ENCODE measurements at regions not wholly inside any gene's neighbourhood (a gene's known extent, or its start where the extent isn't known, plus 50 kb on each side); places are given as distances from the start of the nearest gene placed in this dataset.
"Not testable (repeated sequence)": the region's sequence is repeated elsewhere in the genome, so short reads cannot be mapped to it uniquely, and the experiment has no call there.

DNA sequence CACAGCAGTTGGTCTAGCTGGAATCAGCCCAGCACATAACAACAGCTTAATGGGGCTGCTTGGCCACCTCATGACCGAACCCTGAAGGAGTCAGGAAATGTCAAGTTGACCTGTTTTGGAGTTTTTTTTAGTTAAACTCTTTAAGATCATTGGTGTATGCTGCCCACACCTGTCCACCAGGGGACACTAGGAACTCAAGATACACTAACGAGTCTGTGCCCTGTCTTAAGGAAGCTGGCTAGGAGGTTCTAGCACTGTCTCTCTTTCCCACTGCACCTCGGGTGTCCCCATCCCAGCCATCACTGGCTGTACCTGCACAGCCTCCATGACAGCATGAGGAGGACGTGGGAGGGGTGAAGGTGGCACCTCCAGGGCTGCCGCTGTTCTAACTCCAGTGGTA is 364.9 kb upstream of the SOX1 start:
- H3K27me3 ChIP-seq; DNase-seq (ENCODE audit: extremely low spot score); H3K36me3 ChIP-seq; H3K4me3 ChIP-seq; intact Hi-C loops (cut with DNase I); H3K27ac ChIP-seq (replicated peaks in 1 of 4); H3K9me3 ChIP-seq; H3K4me1 ChIP-seq: not testable (repeated sequence)
- no CpG with 5 or more reads among the region's 5 CpGs for WGBS

Measured in esophagus muscularis mucosa (tissue), 4 donors.